Stimulated activated CD4-positive, alpha-beta T cell treated with anti-CD3 and anti-CD28 coated beads, TNF-alpha, amount 100 ng/mL, for 4 hours (primary cell): ENCODE measurements at regions not wholly inside any gene's neighbourhood (a gene's known extent, or its start where the extent isn't known, plus 50 kb on each side); places are given as distances from the start of the nearest gene placed in this dataset.

ENCODE experiments used
- DNase-seq, 3 experiments: peaks; one replicate each; pipeline ENCODE4 v3.0.0-alpha.2; 2020; ENCODE audit warnings: low read depth in 3 of 3

- DNase-seq: no peak
Measured at GRCh38 chr2:22817197-22817596, 567.8 kb upstream of the KLHL29 start.

GRCh38 chr2:22821458-22821857 is 563.5 kb upstream of the KLHL29 start:
- DNase-seq: no peak

GRCh38 chr2:22822835-22823234 is 562.1 kb upstream of the KLHL29 start:
- no peak for DNase-seq

GRCh38 chr2:22824618-22825017 is 560.4 kb upstream of the KLHL29 start:
- no peak for DNase-seq

- DNase-seq: no peak
Measured at GRCh38 chr2:22826703-22827102, 558.3 kb upstream of the KLHL29 start.

- no peak for DNase-seq
Measured at GRCh38 chr2:22829791-22830190, 555.2 kb upstream of the KLHL29 start.

- DNase-seq: no peak
Measured at GRCh38 chr2:22832196-22832595, 552.8 kb upstream of the KLHL29 start.

- no peak for DNase-seq
Measured at GRCh38 chr2:22838461-22838860, 546.5 kb upstream of the KLHL29 start.

- DNase-seq: no peak
Measured at GRCh38 chr2:22842205-22842869, 542.6 kb upstream of the KLHL29 start.

GRCh38 chr2:22843919-22844537 is 541.0 kb upstream of the KLHL29 start:
- no peak for DNase-seq

GRCh38 chr2:22850310-22850709 is 534.7 kb upstream of the KLHL29 start:
- no peak for DNase-seq

- DNase-seq: no peak
Measured at GRCh38 chr2:22854588-22854987, 530.4 kb upstream of the KLHL29 start.

- no peak for DNase-seq
Measured at GRCh38 chr2:22855081-22855480, 529.9 kb upstream of the KLHL29 start.

- no peak for DNase-seq
Measured at GRCh38 chr2:22855761-22856184, 529.2 kb upstream of the KLHL29 start.

- DNase-seq: no peak
Measured at GRCh38 chr2:22867973-22868372, 517.0 kb upstream of the KLHL29 start.

GRCh38 chr2:22878121-22878520 is 506.9 kb upstream of the KLHL29 start:
- DNase-seq: no peak

GRCh38 chr2:22879009-22879863 is 505.7 kb upstream of the KLHL29 start:
- no peak for DNase-seq

- no peak for DNase-seq
Measured at GRCh38 chr2:22880161-22880560, 504.8 kb upstream of the KLHL29 start.

- no peak for DNase-seq
Measured at GRCh38 chr2:22882011-22882410, 503.0 kb upstream of the KLHL29 start.

- DNase-seq: no peak
Measured at GRCh38 chr2:22882643-22883042, 502.3 kb upstream of the KLHL29 start.

- DNase-seq: no peak
Measured at GRCh38 chr2:22883054-22883453, 501.9 kb upstream of the KLHL29 start.

GRCh38 chr2:22885245-22885644 is 499.7 kb upstream of the KLHL29 start:
- no peak for DNase-seq

- DNase-seq: no peak
Measured at GRCh38 chr2:22887426-22887825, 497.6 kb upstream of the KLHL29 start.
